ENCODE measurements at regions not wholly inside any gene's neighbourhood (a gene's known extent, or its start where the extent isn't known, plus 50 kb on each side); places are given as distances from the start of the nearest gene placed in this dataset.

DNA sequence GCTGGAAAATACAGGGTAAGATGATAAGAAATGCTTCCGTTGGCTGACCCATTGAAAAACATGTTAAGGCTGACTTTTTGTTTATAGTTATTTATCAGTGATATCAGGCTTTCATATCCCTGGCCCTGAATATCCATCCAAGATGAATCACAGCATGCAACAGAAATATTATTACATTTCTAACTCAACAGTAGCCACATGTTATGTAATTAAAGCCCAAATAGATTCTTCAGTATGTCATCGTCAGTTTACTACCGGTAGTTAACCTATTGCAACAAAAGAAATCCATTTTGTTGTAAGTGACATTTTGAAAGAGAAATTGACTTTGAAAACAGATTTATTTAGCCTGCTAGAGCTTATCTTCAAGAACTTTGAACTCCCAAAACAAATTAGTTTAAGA, 354.1 kb upstream of the CELF2 start:
- no peaks in the 10 kb centered on the region for H3K36me3 Mint-ChIP-seq
- DNase-seq (ENCODE audit: low spot score in 2 of 2) (no peak), ATAC-seq (no peak)
- no peak overlapping the region for H3K27ac Mint-ChIP-seq
- H3K9me3 Mint-ChIP-seq, result peaks cover 0 to 3% of the 10 kb centered on the region in 2 donors

DNA sequence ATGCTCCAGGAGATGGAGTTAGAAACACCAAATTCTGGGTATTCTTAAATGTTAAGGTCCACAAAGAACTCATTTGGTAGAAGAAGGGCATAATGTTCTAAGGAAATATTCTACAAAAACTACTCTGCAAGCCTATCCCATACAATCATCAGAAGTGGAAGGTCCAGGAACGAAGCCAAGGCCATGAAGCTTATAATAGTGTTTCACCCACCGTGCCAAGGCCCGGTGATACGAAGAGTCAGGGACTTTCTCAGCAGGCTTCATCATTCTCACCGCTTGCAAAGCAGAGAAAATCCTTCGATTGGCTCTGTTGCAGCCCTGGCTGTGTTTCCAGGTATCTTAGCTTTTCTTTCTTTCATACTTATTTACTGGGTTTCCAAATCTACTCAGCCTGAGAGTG, 351.9 kb upstream of the CELF2 start:
- ATAC-seq, result no peak
- peak overlapping the region in 1 of 2 donors; percentile 39 for H3K27ac Mint-ChIP-seq
- H3K9me3 Mint-ChIP-seq, result no peaks in the 10 kb centered on the region
- H3K36me3 Mint-ChIP-seq, result no peaks in the 10 kb centered on the region
- no peak for DNase-seq (ENCODE audit: low spot score in 2 of 2)

DNA sequence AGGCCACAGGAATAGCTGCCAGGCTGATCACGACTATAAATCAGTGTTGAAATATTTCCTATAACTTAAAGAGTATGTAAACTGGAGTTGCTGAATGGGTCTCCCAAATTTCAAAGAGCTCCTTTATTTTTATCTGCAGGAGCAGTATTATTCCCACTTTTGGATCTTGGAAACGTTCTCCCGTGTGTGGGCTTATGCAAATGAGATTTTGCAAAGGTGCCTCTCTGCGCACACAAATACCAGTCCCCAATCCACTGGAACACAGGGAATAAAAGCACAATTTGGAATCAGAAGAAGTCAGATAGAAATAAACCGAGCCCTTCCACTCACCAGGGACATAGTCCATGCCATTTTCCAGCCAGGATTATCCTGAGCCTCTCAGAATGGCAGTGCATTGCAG, 350.2 kb upstream of the CELF2 start:
- Mint-ChIP-seq H3K36me3 (no peaks in the 10 kb centered on the region), H3K9me3 (peaks cover 0 to 2% of the 10 kb centered on the region in 2 donors), H3K27ac (no peak overlapping the region)
- DNase-seq (ENCODE audit: low spot score in 2 of 2) (no peak), ATAC-seq (no peak)

DNA sequence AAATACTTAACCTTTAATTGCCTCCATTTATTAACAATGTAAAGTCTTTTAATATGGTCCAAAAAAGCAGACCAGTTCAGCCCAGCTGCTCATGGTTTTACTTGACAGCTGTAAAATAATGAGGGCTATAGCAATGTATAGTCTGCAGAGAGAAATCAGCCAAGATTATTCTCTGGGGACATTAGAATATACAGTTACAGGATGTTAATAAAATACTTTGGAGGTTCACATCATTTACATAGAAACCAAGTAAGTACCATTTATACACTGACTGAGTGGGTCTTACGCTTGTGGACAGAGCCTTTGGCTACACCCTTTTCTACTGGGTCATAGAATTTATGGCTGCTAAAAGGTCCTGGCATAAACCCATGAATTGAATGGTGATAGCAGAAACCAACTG, 340.7 kb upstream of the CELF2 start:
- Mint-ChIP-seq H3K27ac (no peak overlapping the region), H3K9me3 (peaks cover 4 to 5% of the 10 kb centered on the region in 2 donors), H3K36me3 (no peaks in the 10 kb centered on the region)
- no peak for ATAC-seq
- no peak for DNase-seq (ENCODE audit: low spot score in 2 of 2)

DNA sequence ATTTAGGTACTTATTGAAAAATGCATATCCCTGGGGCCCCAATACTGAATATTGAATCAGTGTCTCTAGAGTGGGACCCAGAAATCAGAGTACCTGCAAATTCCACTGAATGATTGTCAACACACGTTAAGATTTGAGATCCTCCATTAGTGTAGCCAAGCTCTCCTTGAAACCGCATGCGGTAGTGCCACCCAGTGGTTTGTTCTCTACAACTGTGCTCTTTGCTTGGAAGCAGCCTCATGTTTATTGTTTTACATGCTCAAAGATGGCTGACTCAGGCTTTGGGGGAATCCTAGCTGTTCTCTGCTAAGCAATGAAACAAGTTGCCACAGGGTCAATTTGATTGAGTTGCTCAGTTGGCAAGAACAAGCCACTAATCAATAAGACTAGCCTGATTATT, 340.2 kb upstream of the CELF2 start:
- Mint-ChIP-seq H3K27ac (no peak overlapping the region), H3K9me3 (peaks cover 4 to 5% of the 10 kb centered on the region in 2 donors), H3K36me3 (no peaks in the 10 kb centered on the region)
- DNase-seq (ENCODE audit: low spot score in 2 of 2) (peak in 1 of 2 donors; percentile 53), ATAC-seq (peak; percentile 44 to 86)

DNA sequence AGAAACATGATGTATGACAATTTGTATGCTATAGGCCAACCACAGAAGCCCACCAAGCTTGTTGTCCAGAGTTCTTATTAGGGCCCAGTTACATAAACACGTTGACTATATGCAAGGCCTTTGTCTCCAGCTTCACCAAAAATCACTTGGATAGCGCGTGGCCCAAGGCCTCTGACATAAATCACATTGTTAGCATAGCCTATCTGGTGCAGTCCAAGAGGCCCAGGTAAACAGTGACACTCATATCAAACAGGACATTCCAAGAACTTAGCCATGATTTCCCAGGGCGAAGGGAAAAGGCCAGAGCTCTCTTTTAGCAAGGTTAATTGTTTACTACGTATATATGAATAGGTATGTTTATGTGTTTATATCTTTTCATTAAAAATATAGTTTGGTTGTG, 337.2 kb upstream of the CELF2 start:
- Mint-ChIP-seq H3K36me3 (no peaks in the 10 kb centered on the region), H3K27ac (no peak overlapping the region), H3K9me3 (no peaks in the 10 kb centered on the region)
- no peak for DNase-seq (ENCODE audit: low spot score in 2 of 2)
- ATAC-seq, result no peak

DNA sequence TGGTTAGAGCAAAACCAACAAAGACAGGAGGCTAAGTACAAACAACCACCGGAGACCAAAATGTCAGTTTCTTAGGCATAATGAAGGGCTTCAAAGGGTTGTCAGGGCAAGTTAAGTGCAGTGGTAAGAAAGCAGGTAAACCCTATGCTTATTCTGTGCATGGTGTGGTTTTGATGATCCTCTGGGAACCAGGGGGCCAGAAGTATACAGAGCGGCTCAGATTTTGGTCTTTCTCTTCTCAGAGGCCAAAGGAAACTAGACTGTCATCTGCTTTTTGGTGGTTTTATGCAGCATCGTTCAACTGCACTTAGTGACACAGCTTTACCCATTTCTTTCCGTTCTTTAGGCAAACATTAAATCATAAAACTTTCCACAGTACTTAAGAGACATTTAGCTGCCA, 332.7 kb upstream of the CELF2 start:
- Mint-ChIP-seq H3K9me3 (peaks cover 3 to 18% of the 10 kb centered on the region in 2 donors), H3K27ac (no peak overlapping the region), H3K36me3 (peaks cover 0 to 10% of the 10 kb centered on the region in 2 donors)
- no peak for DNase-seq (ENCODE audit: low spot score in 2 of 2)
- ATAC-seq, result peak in 1 of 2 donors; percentile 20

DNA sequence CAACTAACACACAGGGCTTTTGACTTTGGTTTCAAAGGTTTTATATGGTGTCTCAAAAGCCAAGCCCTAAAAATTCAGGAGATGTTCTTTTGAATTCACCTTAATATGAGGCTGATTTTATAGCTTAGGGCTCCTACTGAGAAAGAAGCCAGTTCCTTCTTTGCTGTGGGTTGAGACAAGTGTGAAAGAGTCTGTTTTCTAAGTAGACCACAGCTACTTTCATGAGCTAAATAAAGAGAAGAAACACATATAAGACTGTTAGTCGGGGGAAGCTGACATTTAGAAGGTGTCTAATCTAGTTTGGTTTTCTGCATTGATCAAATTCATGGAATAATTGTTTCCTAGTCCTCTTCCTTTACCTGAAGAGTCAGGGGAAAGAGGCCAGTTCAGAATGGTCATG, 332.1 kb upstream of the CELF2 start:
- H3K27ac Mint-ChIP-seq, result no peak overlapping the region
- H3K9me3 Mint-ChIP-seq, result peaks cover 3 to 18% of the 10 kb centered on the region in 2 donors
- ATAC-seq, result no peak
- peaks cover 0 to 10% of the 10 kb centered on the region in 2 donors for H3K36me3 Mint-ChIP-seq
- DNase-seq (ENCODE audit: low spot score in 2 of 2), result no peak

DNA sequence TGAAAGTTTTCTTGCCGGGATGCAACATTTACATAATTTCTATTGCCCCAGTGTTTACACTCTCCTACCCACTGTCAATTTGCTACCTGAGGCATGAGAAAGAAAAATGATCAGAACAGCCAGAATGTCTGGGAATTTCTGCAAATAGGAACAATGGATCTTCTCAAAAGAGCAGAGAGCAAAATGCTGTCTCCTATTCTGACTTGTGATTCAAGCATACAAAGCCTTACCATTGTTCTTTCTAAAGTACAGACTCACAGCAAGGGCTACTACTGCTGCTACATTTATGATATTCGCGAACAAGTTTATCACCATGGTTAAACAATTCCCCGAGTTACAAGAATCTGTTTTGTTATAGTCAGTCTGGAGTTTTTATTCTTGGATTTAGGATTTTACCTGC, 329.9 kb upstream of the CELF2 start:
- Mint-ChIP-seq H3K27ac (no peak overlapping the region), H3K9me3 (peaks cover 3 to 18% of the 10 kb centered on the region in 2 donors), H3K36me3 (peaks cover 0 to 10% of the 10 kb centered on the region in 2 donors)
- ATAC-seq (no peak), DNase-seq (ENCODE audit: low spot score in 2 of 2) (no peak)

DNA sequence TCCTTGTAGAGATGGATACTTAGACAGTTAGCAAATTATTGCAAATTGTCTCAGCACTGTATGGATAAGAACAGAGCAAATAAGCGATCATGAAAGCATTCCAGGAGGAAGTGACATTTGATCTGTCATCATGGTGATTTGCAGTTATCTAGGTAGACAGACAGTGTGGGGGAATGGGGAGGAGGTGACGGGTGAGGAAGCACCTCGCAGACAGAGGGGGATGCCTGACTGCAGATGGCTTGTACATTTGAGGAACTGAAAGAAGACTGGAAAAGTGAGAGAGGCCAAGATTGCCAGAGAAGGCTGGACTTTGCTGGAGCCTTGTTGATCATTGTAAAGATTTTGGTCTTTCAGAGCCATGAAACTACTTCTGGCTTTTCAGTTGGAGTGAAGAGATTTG, 318.2 kb upstream of the CELF2 start:
- Mint-ChIP-seq H3K9me3 (peaks cover 0 to 5% of the 10 kb centered on the region in 2 donors), H3K27ac (no peak overlapping the region), H3K36me3 (peaks cover 0 to 5% of the 10 kb centered on the region in 2 donors)
- DNase-seq (ENCODE audit: low spot score in 2 of 2) (no peak), ATAC-seq (no peak)

DNA sequence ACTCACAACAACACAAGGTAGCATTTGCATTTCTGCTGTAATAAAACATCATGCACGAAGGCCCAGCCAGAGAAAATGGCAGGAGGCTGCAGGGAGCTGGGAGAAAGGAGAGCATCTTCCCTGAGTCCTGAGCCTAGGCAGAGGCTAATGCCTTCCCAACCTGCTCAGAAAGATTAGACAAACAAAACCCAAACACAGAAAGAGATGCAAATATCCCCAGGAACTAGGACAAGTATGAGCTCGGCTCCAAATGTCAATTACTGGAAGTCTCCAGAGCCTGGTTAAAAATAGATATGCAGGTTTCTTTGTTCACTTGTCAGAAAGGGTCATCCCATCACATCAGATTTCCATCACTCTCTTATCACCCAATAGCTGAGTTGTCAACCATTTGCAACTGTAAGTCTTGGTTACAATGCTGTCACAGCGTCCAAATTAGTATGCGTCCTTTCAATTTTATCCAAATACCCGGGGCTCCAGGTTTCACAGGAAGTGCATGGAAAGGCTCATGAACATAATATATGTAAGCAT, 316.5 kb upstream of the CELF2 start:
- DNase-seq (ENCODE audit: low spot score in 2 of 2) (no peak), ATAC-seq (no peak)
- peaks cover 0 to 5% of the 10 kb centered on the region in 2 donors for H3K9me3 Mint-ChIP-seq
- H3K27ac Mint-ChIP-seq, result no peak overlapping the region
- peaks cover 0 to 5% of the 10 kb centered on the region in 2 donors for H3K36me3 Mint-ChIP-seq

DNA sequence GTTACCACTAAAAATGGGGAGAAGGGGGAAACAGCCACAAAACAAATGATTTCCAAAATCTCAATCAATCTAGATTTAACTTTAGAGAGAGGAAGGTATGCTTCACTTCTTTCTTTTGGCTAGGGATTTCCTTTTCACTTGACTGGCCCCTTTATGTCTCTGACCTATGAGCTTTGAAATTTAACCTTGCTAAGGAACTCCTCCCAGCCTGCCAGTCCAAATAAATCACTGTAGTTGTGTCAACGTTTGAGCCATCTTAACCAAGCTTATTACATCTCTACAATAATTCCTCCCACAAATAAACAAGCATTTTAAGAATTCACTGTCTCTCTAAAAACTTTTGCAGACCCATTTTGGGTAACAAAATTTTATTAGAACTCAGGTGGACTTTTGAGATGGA, 315.5 kb upstream of the CELF2 start:
- no peak overlapping the region for H3K27ac Mint-ChIP-seq
- no peaks in the 10 kb centered on the region for H3K9me3 Mint-ChIP-seq
- no peak for DNase-seq (ENCODE audit: low spot score in 2 of 2)
- ATAC-seq, result no peak
- no peaks in the 10 kb centered on the region for H3K36me3 Mint-ChIP-seq

DNA sequence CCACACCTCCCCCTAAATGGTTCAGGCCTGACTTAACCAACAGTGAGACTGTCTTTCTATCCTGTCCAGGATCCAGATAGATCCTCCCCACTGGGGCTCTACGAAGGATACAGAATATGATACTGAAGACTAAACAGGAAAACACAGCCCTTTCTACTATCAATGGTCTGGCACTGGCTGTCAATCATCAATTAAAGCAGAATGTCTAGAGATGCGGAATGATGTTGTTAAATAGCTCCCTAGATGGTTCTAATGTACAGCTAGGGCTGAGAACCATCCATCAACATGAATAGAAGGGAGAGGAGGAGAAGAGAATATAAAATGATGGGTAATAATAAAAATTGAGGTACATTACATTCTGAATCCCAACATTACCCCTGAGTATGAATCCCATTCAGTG, 314.3 kb upstream of the CELF2 start:
- Mint-ChIP-seq H3K9me3 (no peaks in the 10 kb centered on the region), H3K36me3 (no peaks in the 10 kb centered on the region), H3K27ac (no peak overlapping the region)
- ATAC-seq, result no peak
- no peak for DNase-seq (ENCODE audit: low spot score in 2 of 2)

DNA sequence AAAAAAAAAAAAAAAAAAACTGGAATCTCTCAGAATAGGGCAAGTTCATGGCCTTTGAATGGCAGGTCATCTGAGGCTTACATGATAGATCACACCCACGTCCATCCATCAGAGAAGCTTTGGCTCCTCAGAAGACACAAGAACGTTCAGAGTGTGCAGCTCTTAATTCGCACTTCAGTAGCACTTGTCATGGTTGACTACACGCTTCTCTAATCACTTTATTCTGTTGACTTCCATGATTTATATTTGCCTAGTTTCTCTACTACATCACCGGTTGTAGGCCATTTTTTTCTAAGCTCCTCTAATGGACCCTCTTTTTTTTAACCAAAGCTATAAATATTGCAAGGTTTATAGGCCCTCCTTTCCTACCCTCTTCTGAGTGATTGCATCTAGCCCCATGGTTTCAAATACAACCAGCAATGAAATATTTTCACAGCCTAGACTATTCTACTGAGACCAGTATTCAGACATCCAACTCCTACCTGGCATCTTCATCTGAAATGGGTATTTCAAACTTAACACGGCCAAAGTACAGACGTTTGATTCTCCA, 305.4 kb upstream of the CELF2 start:
- no peak for ATAC-seq
- Mint-ChIP-seq H3K27ac (no peak overlapping the region), H3K9me3 (peaks cover 0 to 7% of the 10 kb centered on the region in 2 donors), H3K36me3 (no peaks in the 10 kb centered on the region)
- no peak for DNase-seq (ENCODE audit: low spot score in 2 of 2)

DNA sequence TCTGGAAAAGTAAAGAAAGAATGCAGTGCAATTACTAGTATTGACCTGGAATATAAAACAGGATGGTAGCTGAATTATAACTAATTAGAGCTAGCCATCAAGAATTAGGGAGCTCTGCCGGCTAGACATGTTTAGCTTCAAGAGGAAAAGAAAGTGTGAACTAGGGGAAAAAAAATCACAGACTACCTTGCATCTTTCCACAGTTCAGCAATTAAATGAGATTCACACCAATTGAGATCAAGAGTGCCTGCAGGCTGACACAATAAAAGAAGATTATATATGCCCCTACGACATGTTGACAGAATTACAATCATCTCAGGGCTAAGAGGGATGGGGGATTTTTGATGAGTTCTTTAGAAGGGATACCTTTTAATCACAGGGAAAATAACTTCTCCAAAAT, 303.3 kb upstream of the CELF2 start:
- H3K27ac Mint-ChIP-seq, result no peak overlapping the region
- H3K36me3 Mint-ChIP-seq, result no peaks in the 10 kb centered on the region
- DNase-seq (ENCODE audit: low spot score in 2 of 2) (no peak), ATAC-seq (no peak)
- H3K9me3 Mint-ChIP-seq, result peaks cover 0 to 7% of the 10 kb centered on the region in 2 donors

DNA sequence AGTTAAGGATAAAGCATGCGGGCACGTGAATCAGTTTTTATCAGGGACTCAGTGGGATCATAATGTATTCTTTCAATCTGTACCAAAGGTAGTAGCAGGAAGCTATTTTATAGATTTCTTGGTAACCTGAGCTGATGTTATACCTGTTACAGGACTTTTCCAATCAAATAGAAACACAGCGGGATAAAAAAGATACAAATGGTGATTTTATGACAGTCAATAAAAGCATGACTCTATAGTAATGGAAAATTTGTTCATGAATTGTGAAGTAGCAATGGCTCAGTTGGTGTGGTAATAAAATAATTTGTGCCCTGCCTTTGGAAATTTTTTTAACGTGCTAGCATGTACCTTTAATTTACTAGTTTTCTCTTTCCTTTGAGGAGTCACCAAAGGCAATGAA, 300.7 kb upstream of the CELF2 start:
- ATAC-seq (no peak), DNase-seq (ENCODE audit: low spot score in 2 of 2) (no peak)
- H3K27ac Mint-ChIP-seq, result no peak overlapping the region
- no peaks in the 10 kb centered on the region for H3K36me3 Mint-ChIP-seq
- H3K9me3 Mint-ChIP-seq, result peaks cover 0 to 7% of the 10 kb centered on the region in 2 donors

DNA sequence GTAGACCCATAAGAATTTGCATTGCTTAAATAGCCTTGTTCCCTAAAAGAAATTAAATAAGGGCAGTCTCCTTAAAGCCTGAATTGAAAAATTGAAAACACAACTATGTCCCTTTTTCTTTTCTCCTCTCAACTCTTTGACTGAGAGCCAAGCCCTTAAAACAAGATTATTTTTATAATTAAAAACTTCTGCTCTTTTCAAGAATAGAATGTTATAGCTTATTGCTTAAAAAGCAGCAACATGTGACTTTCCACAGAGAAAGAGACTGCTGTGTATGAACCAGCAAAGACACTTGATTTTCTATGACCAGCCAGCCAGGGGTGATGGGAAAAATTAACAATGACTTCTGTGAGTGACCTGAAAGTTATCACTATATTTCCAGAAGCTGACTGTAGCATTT, 295.2 kb upstream of the CELF2 start:
- DNase-seq (ENCODE audit: low spot score in 2 of 2) (no peak), ATAC-seq (no peak)
- no peak overlapping the region for H3K27ac Mint-ChIP-seq
- H3K36me3 Mint-ChIP-seq, result no peaks in the 10 kb centered on the region
- no peaks in the 10 kb centered on the region for H3K9me3 Mint-ChIP-seq

DNA sequence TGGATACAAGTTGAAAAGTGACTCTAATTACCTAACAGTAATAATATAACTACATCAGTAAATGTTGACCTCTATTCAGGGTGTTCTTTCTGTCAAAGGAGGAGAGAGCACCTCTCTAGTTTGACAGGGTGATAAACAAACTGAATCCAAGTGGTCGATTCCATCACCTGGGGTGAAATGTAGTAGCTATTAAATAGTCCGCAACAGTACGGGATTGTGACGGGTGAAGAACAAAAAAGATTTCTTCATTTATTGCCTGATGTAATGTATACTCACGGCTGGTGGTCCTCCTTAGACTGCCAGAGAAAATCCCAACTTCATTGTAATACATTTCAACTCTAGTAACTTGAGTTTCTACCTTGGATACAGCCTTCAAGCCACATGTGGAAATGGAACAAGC, 292.5 kb upstream of the CELF2 start:
- no peak overlapping the region for H3K27ac Mint-ChIP-seq
- H3K9me3 Mint-ChIP-seq, result no peaks in the 10 kb centered on the region
- ATAC-seq (no peak), DNase-seq (ENCODE audit: low spot score in 2 of 2) (no peak)
- no peaks in the 10 kb centered on the region for H3K36me3 Mint-ChIP-seq

DNA sequence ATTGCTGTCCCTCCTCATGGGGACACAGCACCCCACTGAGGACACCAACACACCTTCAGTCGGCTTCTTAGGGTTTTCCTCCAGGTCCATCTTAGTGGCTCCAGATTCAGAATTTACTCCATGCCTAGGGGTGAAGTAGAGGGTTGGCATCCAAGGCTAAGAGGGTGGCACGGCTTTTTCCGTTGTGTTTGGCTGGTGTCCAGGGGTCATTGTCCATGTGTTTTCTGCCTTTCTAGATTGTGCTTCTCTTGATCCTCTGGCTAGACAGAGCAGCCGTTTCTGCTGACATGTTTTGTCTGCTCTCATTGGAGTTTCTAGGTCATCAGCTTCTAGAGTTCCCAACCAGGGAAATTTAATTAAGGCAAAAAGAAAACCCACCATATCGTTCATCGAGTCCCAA, 291.6 kb upstream of the CELF2 start:
- Mint-ChIP-seq H3K36me3 (no peaks in the 10 kb centered on the region), H3K27ac (no peak overlapping the region), H3K9me3 (no peaks in the 10 kb centered on the region)
- DNase-seq (ENCODE audit: low spot score in 2 of 2) (no peak), ATAC-seq (no peak)

All from activated naive CD4-positive, alpha-beta T cell treated with anti-CD3 and anti-CD28 coated beads, Interleukin-2, amount 50 U/mL, for 72 hours (primary cell).